ENCODE measurements at regions not wholly inside any gene's neighbourhood (a gene's known extent, or its start where the extent isn't known, plus 50 kb on each side); places are given as distances from the start of the nearest gene placed in this dataset.

DNA sequence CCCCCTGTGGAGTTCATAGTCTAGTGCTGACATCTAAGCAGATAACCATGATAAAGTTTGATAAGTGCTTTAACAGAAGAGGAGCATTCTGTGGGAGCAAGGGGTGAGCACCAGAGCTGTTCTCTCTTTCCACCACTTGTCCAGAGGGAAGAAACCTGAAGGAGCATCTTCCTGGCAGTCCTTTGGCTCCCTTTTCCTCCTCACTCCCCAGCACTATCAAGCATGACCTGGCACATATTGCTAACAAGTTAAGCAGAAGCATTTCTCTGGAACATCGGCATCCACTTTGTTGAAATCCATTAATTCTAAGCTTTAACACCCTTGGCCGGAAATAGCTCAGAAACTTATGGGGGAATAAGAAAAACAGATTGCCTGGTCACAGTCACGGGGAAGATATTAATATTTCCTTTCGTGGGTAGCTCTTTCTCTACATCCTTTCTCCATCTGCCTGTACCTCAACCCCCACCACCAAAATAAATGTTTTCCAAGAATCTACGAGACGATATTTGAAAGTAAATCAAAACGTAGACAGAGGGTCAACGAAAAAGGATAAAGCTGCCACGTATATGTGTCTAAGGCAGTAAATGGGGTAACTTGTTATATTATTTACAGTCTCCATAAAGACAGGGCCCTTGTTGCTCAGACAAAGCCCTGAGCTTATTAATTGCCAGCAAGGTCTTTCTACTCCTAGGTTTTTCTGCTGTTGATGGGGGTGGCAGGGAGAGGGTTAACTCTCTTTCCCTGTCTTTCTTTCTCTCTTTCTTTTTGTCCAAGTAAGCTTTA is 351.4 kb downstream of the NUF2 start:
- TF ChIP-seq EP300 (IDR thresholded peaks at IDR 0.05; ENCODE audit: borderline replicate concordance in 1 of 2, control insufficient read depth in 1 of 2, low read depth in 2 of 2, low read length in 2 of 2) = no peak
- TF ChIP-seq, protein P1, sequence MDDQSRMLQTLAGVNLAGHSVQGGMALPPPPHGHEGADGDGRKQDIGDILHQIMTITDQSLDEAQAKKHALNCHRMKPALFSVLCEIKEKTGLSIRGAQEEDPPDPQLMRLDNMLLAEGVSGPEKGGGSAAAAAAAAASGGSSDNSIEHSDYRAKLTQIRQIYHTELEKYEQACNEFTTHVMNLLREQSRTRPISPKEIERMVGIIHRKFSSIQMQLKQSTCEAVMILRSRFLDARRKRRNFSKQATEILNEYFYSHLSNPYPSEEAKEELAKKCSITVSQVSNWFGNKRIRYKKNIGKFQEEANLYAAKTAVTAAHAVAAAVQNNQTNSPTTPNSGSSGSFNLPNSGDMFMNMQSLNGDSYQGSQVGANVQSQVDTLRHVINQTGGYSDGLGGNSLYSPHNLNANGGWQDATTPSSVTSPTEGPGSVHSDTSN (IDR thresholded peaks at IDR 0.05; ENCODE audit: insufficient replicate concordance, low read depth, low read length) = no peak
- TF ChIP-seq JUND (IDR thresholded peaks at IDR 0.05; ENCODE audit: low read depth, low read length) = no peak
- no peak for TF ChIP-seq RAD51 (IDR thresholded peaks at IDR 0.05)
- no peak for TF ChIP-seq CHD4 (IDR thresholded peaks at IDR 0.05)
- no peak for TF ChIP-seq CTCF (IDR thresholded peaks at IDR 0.05 in 2 of 3, conservative IDR thresholded peaks at IDR 0.05 in 1 of 3; ENCODE audit: control insufficient read depth in 2 of 3, extremely low read depth in 1 of 3, insufficient read depth in 1 of 3, low read depth in 3 of 3, low read length in 3 of 3)
- TF ChIP-seq, protein P2, sequence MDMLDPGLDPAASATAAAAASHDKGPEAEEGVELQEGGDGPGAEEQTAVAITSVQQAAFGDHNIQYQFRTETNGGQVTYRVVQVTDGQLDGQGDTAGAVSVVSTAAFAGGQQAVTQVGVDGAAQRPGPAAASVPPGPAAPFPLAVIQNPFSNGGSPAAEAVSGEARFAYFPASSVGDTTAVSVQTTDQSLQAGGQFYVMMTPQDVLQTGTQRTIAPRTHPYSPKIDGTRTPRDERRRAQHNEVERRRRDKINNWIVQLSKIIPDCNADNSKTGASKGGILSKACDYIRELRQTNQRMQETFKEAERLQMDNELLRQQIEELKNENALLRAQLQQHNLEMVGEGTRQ (IDR thresholded peaks at IDR 0.05; ENCODE audit: borderline replicate concordance, low read depth, low read length) = no peak
- no peak for TF ChIP-seq RCOR1 (conservative IDR thresholded peaks at IDR 0.05; ENCODE audit: low read depth, low read length)
- TF ChIP-seq RFX5 (IDR thresholded peaks at IDR 0.05; ENCODE audit: low read depth, low read length) = no peak
- TF ChIP-seq CBX5 (IDR thresholded peaks at IDR 0.05; ENCODE audit: low read depth) = no peak
